Fibroblast of lung (primary cell): ENCODE measurements at regions not wholly inside any gene's neighbourhood (a gene's known extent, or its start where the extent isn't known, plus 50 kb on each side); places are given as distances from the start of the nearest gene placed in this dataset.

Source experiments
- DNase-seq, 2 donors: peaks; one replicate each; pipeline versions ENCODE4 v3.0.0 to v3.0.0-alpha.2; 2010; ENCODE audit warnings: low read depth in 2 of 2
- H2AFZ ChIP-seq: 2 replicates; pipeline ENCODE4 v1.5.1; 2012; ENCODE audit warnings: low read length, control low read depth, inconsistent platforms
- H3K27ac ChIP-seq: 2 replicates; pipeline ENCODE4 v1.5.1; 2011; ENCODE audit warnings: low read length, control low read depth; ENCODE audit not compliant: insufficient read depth
- H3K27me3 ChIP-seq: 2 replicates; pipeline ENCODE4 v1.5.1; 2011; ENCODE audit warnings: mild to moderate bottlenecking, low read length; ENCODE audit not compliant: control insufficient read depth, insufficient read depth
- H3K36me3 ChIP-seq: 2 replicates; pipeline ENCODE4 v1.5.1; 2011; ENCODE audit warnings: low read length; ENCODE audit not compliant: control insufficient read depth, insufficient read depth
- H3K4me1 ChIP-seq: 2 replicates; pipeline ENCODE4 v1.5.1; 2011; ENCODE audit warnings: low read length; ENCODE audit not compliant: control insufficient read depth, insufficient read depth; ENCODE audit errors: extremely low read depth
- H3K4me2 ChIP-seq: 2 replicates; pipeline ENCODE4 v1.5.1; 2011; ENCODE audit warnings: low read length, control low read depth; ENCODE audit not compliant: insufficient read depth; ENCODE audit errors: extremely low read depth
- H3K4me3 ChIP-seq, 4 experiments: fragments of 200-600 bp in 1 of 4; sonication (generic) in 1 of 4; replicated peaks in 1 of 4; 2 replicates each; pipeline ENCODE4 v1.5.1; 2011 to 2016; ENCODE audit warnings: low read length in 4 of 4, low read depth in 3 of 4, mild to moderate bottlenecking in 3 of 4, control low read depth in 2 of 4, inconsistent platforms in 1 of 4, mixed read lengths in 1 of 4; ENCODE audit not compliant: insufficient read depth in 1 of 4; ENCODE audit errors: control extremely low read depth in 1 of 4
- H3K79me2 ChIP-seq: 2 replicates; pipeline ENCODE4 v1.5.1; 2012; ENCODE audit warnings: mild to moderate bottlenecking, low read length, inconsistent platforms; ENCODE audit not compliant: control insufficient read depth, insufficient read depth
- H3K9ac ChIP-seq: 2 replicates; pipeline ENCODE4 v1.5.1; 2011; ENCODE audit warnings: mild to moderate bottlenecking, low read length, control low read depth; ENCODE audit not compliant: insufficient read depth
- H3K9me3 ChIP-seq: 2 replicates; pipeline ENCODE4 v1.5.1; 2012; ENCODE audit warnings: low read depth, low read length; ENCODE audit not compliant: control insufficient read depth, insufficient read depth
- H4K20me1 ChIP-seq: 2 replicates; pipeline ENCODE4 v1.5.1; 2011; ENCODE audit warnings: low read length; ENCODE audit not compliant: control insufficient read depth, insufficient read depth; ENCODE audit errors: extremely low read depth
- CTCF ChIP-seq, 2 donors: IDR thresholded peaks in 1 of 2; conservative IDR thresholded peaks in 1 of 2; 1 replicate in 1 of 2; 2 replicates in 1 of 2; pipeline ENCODE4 v1.5.1; 2011 to 2012; ENCODE audit warnings: low read length in 2 of 2, control low read depth in 1 of 2, inconsistent platforms in 1 of 2, low read depth in 1 of 2, mild to moderate bottlenecking in 1 of 2
- EZH2 ChIP-seq: IDR thresholded peaks from 2 replicates; pipeline ENCODE4 v1.5.1; 2012; ENCODE audit warnings: low read length, control low read depth, mild to moderate bottlenecking; ENCODE audit errors: missing control alignments

GRCh38 chr1:80113168-80114038 lies 1106.9 kb upstream of the ADGRL4 start:
- Histone ChIP-seq H3K79me2 (no peaks in the 10 kb centered on the region), H3K36me3 (no peaks in the 10 kb centered on the region), H3K27ac (no peak overlapping the region), H3K4me1 (no peaks in the 10 kb centered on the region), H3K9ac (no peak overlapping the region), H2AFZ (no peak overlapping the region), H3K9me3 (no peaks in the 10 kb centered on the region), H3K27me3 (no peaks in the 10 kb centered on the region), H4K20me1 (no peaks in the 10 kb centered on the region), H3K4me2 (no peak overlapping the region), H3K4me3 (no peak overlapping the region)
- TF ChIP-seq EZH2 (no peak), CTCF (conservative IDR thresholded peaks at IDR 0.05 in 1 of 2, IDR thresholded peaks at IDR 0.05 in 1 of 2; ENCODE audit: low read depth in 1 of 2, low read length in 2 of 2) (no peak)
- DNase-seq: no peak

GRCh38 chr1:80101159-80101558 lies 1094.6 kb upstream of the ADGRL4 start:
- no peak for TF ChIP-seq EZH2
- TF ChIP-seq CTCF (conservative IDR thresholded peaks at IDR 0.05 in 1 of 2, IDR thresholded peaks at IDR 0.05 in 1 of 2; ENCODE audit: low read depth in 1 of 2, low read length in 2 of 2): no peak
- no peak for DNase-seq
- Histone ChIP-seq H2AFZ (no peak overlapping the region), H3K4me1 (no peaks in the 10 kb centered on the region), H3K36me3 (no peaks in the 10 kb centered on the region), H3K79me2 (no peaks in the 10 kb centered on the region), H3K9me3 (no peaks in the 10 kb centered on the region), H4K20me1 (no peaks in the 10 kb centered on the region), H3K27me3 (no peaks in the 10 kb centered on the region), H3K9ac (no peak overlapping the region), H3K4me2 (no peak overlapping the region), H3K4me3 (no peak overlapping the region), H3K27ac (no peak overlapping the region)

GRCh38 chr1:80099713-80100112 lies 1093.2 kb upstream of the ADGRL4 start:
- Histone ChIP-seq H3K36me3 (no peaks in the 10 kb centered on the region), H3K4me2 (no peak overlapping the region)
- TF ChIP-seq CTCF (conservative IDR thresholded peaks at IDR 0.05 in 1 of 2, IDR thresholded peaks at IDR 0.05 in 1 of 2; ENCODE audit: low read depth in 1 of 2, low read length in 2 of 2) (no peak), EZH2 (no peak)

More at GRCh38 chr1:80099713-80100112, 1093.2 kb upstream of the ADGRL4 start:
- Histone ChIP-seq H3K79me2 (no peaks in the 10 kb centered on the region), H3K9me3 (no peaks in the 10 kb centered on the region), H3K9ac (no peak overlapping the region), H3K4me1 (no peaks in the 10 kb centered on the region), H3K4me3 (no peak overlapping the region), H3K27ac (no peak overlapping the region), H3K27me3 (no peaks in the 10 kb centered on the region), H2AFZ (no peak overlapping the region), H4K20me1 (no peaks in the 10 kb centered on the region)
- DNase-seq: no peak
